IPS-NIHi11 (cell line): ENCODE measurements at regions not wholly inside any gene's neighbourhood (a gene's known extent, or its start where the extent isn't known, plus 50 kb on each side); places are given as distances from the start of the nearest gene placed in this dataset.
"Not testable (repeated sequence)": the region's sequence is repeated elsewhere in the genome, so short reads cannot be mapped to it uniquely, and the experiment has no call there.

Experiments used
- DNase-seq: peaks from one replicate; pipeline ENCODE4 v3.0.0; 2012; ENCODE audit warnings: mixed read lengths, low spot score

DNA sequence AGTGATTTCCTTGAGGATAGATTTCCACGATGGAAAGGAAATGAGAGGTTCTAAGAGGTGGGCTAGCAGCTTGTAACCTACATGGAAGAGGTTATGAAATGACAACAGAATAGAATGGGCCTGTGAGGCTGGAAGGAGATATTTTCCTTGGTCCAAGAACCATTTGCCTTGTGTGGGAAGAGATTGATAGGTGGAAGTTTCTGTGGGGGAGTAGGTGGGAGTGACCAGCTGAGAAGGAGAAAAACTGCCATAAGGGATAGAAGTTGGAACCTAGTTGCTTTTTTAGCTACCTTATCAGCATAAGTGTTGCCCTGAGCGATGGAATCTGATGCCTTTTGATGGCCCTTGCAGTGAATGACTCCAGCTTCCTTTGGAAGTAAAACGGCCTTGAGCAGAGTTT is 60.4 kb upstream of the NAA35 start:
- DNase-seq, result not testable (repeated sequence)

DNA sequence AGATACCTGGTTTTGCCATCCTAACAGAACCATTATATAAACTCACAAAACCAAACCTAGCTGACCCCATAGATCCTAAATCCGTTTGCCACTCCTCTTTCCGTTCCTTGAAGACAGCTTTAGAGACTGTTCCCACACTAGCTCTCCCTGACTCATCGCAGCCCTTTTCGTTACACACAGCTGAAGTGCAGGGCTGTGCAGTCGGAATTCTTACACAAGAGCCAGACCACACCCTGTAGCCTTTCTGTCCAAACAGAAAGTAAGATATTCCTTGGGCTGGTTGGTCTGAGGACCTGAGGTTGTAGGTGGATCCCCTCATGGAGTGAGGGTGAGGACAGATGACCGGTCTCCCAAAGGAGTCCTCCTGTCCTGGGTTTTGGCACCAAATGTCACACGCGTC is 56.7 kb upstream of the NAA35 start:
- DNase-seq, result no peak

- no peak for DNase-seq
Observed at GRCh38 chr9:85890962-85891361, 50.0 kb upstream of the NAA35 start.
